Spinal cord (tissue), 9 donors: ENCODE measurements at regions not wholly inside any gene's neighbourhood (a gene's known extent, or its start where the extent isn't known, plus 50 kb on each side); places are given as distances from the start of the nearest gene placed in this dataset.
A peak's percentile ranks its signal among the peaks of the same experiment; 100 is the strongest.

Experiments used
- DNase-seq, 6 donors: peaks; one replicate each; pipeline versions ENCODE4 v3.0.0 to v3.0.0-alpha.2; 2013 to 2015; ENCODE audit warnings: low spot score in 6 of 6, low read depth in 4 of 6
- H3K27ac ChIP-seq: one replicate; pipeline ENCODE4 v1.5.1; 2013; ENCODE audit warnings: low read depth, low read length, control low read depth
- H3K27me3 ChIP-seq: one replicate; pipeline ENCODE4 v1.6.1; 2013; ENCODE audit warnings: low read length; ENCODE audit not compliant: control insufficient read depth, insufficient read depth
- H3K36me3 ChIP-seq: one replicate; pipeline ENCODE4 v1.6.1; 2013; ENCODE audit warnings: low read length; ENCODE audit not compliant: control insufficient read depth, insufficient read depth
- H3K4me1 ChIP-seq: one replicate; pipeline ENCODE4 v1.6.1; 2013; ENCODE audit warnings: low read length; ENCODE audit not compliant: control insufficient read depth, insufficient read depth
- H3K4me3 ChIP-seq: one replicate; pipeline ENCODE4 v1.5.1; 2013; ENCODE audit warnings: low read depth, low read length, control low read depth
- H3K9me3 ChIP-seq: one replicate; pipeline ENCODE4 v1.6.1; 2013; ENCODE audit warnings: low read length; ENCODE audit not compliant: control insufficient read depth, insufficient read depth
- WGBS: methylation state at CpG from one replicate; pipeline ENCODE4 v1.1.5; 2013; ENCODE audit warnings: missing lambda C conversion rate; ENCODE audit not compliant: insufficient coverage; 5-methylcytosine and 5-hydroxymethylcytosine counted together
- donor health status: healthy.

GRCh38 chr6:8207191-8207868, 105.0 kb upstream of the EEF1E1 start:
- DNase-seq = peak in 1 of 6 donors; percentile 22
- H3K27me3 ChIP-seq = no peaks in the 10 kb centered on the region
- no peak overlapping the region for H3K4me3 ChIP-seq
- no peaks in the 10 kb centered on the region for H3K9me3 ChIP-seq
- H3K27ac ChIP-seq = no peak overlapping the region
- 90% methylated on average over 13 of the region's 16 CpGs for WGBS
- no peaks in the 10 kb centered on the region for H3K36me3 ChIP-seq
- H3K4me1 ChIP-seq = no peaks in the 10 kb centered on the region

- whole genome bisulfite sequencing = no CpG with 5 or more reads among the region's 5 CpGs
- no peaks in the 10 kb centered on the region for H3K4me1 ChIP-seq
- no peak overlapping the region for H3K4me3 ChIP-seq
- no peaks in the 10 kb centered on the region for H3K9me3 ChIP-seq
- no peaks in the 10 kb centered on the region for H3K27me3 ChIP-seq
- H3K36me3 ChIP-seq = no peaks in the 10 kb centered on the region
- no peak overlapping the region for H3K27ac ChIP-seq
- no peak for DNase-seq
These were observed 101.0 kb upstream of the EEF1E1 start for GRCh38 chr6:8203337-8203736.

GRCh38 chr6:8201679-8202078, 99.3 kb upstream of the EEF1E1 start:
- Histone ChIP-seq H3K27ac (no peak overlapping the region), H3K4me1 (no peaks in the 10 kb centered on the region), H3K36me3 (no peaks in the 10 kb centered on the region), H3K4me3 (no peak overlapping the region), H3K27me3 (no peaks in the 10 kb centered on the region), H3K9me3 (no peaks in the 10 kb centered on the region)
- DNase-seq = no peak
- WGBS = no CpG with 5 or more reads among the region's 5 CpGs

GRCh38 chr6:8200255-8200654, 97.9 kb upstream of the EEF1E1 start:
- Histone ChIP-seq H3K36me3 (no peaks in the 10 kb centered on the region), H3K9me3 (no peaks in the 10 kb centered on the region), H3K4me3 (no peak overlapping the region), H3K27me3 (no peaks in the 10 kb centered on the region), H3K27ac (no peak overlapping the region), H3K4me1 (no peaks in the 10 kb centered on the region)
- WGBS = 100% methylated on average over 1 of the region's 3 CpGs
- no peak for DNase-seq

GRCh38 chr6:8195714-8196102, 93.4 kb upstream of the EEF1E1 start:
- Histone ChIP-seq H3K9me3 (no peaks in the 10 kb centered on the region), H3K4me3 (no peak overlapping the region), H3K4me1 (no peaks in the 10 kb centered on the region), H3K27me3 (no peaks in the 10 kb centered on the region), H3K27ac (no peak overlapping the region), H3K36me3 (no peaks in the 10 kb centered on the region)
- no peak for DNase-seq
- 50% methylated on average over 1 of the region's 4 CpGs for WGBS

- H3K27ac ChIP-seq = no peak overlapping the region
- no peak for DNase-seq
These were observed 92.8 kb upstream of the EEF1E1 start for GRCh38 chr6:8195040-8195713.

GRCh38 chr6:8194490-8194889, 92.1 kb upstream of the EEF1E1 start:
- Histone ChIP-seq H3K4me3 (no peak overlapping the region), H3K27me3 (no peaks in the 10 kb centered on the region), H3K9me3 (no peaks in the 10 kb centered on the region), H3K27ac (no peak overlapping the region), H3K4me1 (no peaks in the 10 kb centered on the region), H3K36me3 (no peaks in the 10 kb centered on the region)
- WGBS = 50% methylated on average over 1 of the region's 3 CpGs
- no peak for DNase-seq

More at GRCh38 chr6:8195040-8195713, 92.8 kb upstream of the EEF1E1 start:
- no peaks in the 10 kb centered on the region for H3K27me3 ChIP-seq
- H3K4me1 ChIP-seq = no peaks in the 10 kb centered on the region
- H3K9me3 ChIP-seq = no peaks in the 10 kb centered on the region
- no peaks in the 10 kb centered on the region for H3K36me3 ChIP-seq
- H3K4me3 ChIP-seq = no peak overlapping the region
- WGBS = no CpG with 5 or more reads among the region's 3 CpGs

GRCh38 chr6:8193541-8193940, 91.2 kb upstream of the EEF1E1 start:
- DNase-seq = no peak
- H3K27me3 ChIP-seq = no peaks in the 10 kb centered on the region
- no CpG with 5 or more reads among the region's 4 CpGs for WGBS
- no peaks in the 10 kb centered on the region for H3K9me3 ChIP-seq
- no peaks in the 10 kb centered on the region for H3K4me1 ChIP-seq
- H3K36me3 ChIP-seq = no peaks in the 10 kb centered on the region
- H3K27ac ChIP-seq = no peak overlapping the region
- H3K4me3 ChIP-seq = no peak overlapping the region

GRCh38 chr6:8192597-8192996, 90.2 kb upstream of the EEF1E1 start:
- DNase-seq = no peak
- Histone ChIP-seq H3K27me3 (no peaks in the 10 kb centered on the region), H3K4me3 (no peak overlapping the region)

GRCh38 chr6:8192067-8192466, 89.7 kb upstream of the EEF1E1 start:
- H3K4me1 ChIP-seq = no peaks in the 10 kb centered on the region
- H3K4me3 ChIP-seq = no peak overlapping the region
- no peak overlapping the region for H3K27ac ChIP-seq
- no peaks in the 10 kb centered on the region for H3K27me3 ChIP-seq
- no peaks in the 10 kb centered on the region for H3K36me3 ChIP-seq
- no peaks in the 10 kb centered on the region for H3K9me3 ChIP-seq
- DNase-seq = no peak
- 42% methylated on average over 3 of the region's 5 CpGs for WGBS

More at GRCh38 chr6:8192597-8192996, 90.2 kb upstream of the EEF1E1 start:
- Histone ChIP-seq H3K27ac (no peak overlapping the region), H3K36me3 (no peaks in the 10 kb centered on the region), H3K9me3 (no peaks in the 10 kb centered on the region), H3K4me1 (no peaks in the 10 kb centered on the region)
